H1 (cell line): ENCODE measurements at regions not wholly inside any gene's neighbourhood (a gene's known extent, or its start where the extent isn't known, plus 50 kb on each side); places are given as distances from the start of the nearest gene placed in this dataset.
"Not testable (repeated sequence)": the region's sequence is repeated elsewhere in the genome, so short reads cannot be mapped to it uniquely, and the experiment has no call there.

Experiments used
- ASH2L ChIP-seq: fragments of 200-600, 300-600 bp; sonication (generic); IDR thresholded peaks from one replicate; pipeline ENCODE4 v1.7.1; 2017; ENCODE audit warnings: low read length
- BRCA1 ChIP-seq: IDR thresholded peaks from 2 replicates; pipeline ENCODE4 v1.6.1; 2012; ENCODE audit warnings: low read depth, low read length, improper control_type of control experiment
- CTCF ChIP-seq, 3 experiments: IDR thresholded peaks; 1 replicate in 2 of 3; 2 replicates in 1 of 3; pipeline versions ENCODE4 v1.5.1 to v1.6.1; 2011; ENCODE audit warnings: low read length in 3 of 3, mild to moderate bottlenecking in 3 of 3, inconsistent platforms in 2 of 3, low read depth in 1 of 3, moderate library complexity in 1 of 3; ENCODE audit not compliant: insufficient read depth in 1 of 3; ENCODE audit errors: control extremely low read depth in 1 of 3
- EP300 ChIP-seq, 2 experiments: IDR thresholded peaks; 1 replicate in 1 of 2; 2 replicates in 1 of 2; pipeline ENCODE4 v1.6.1; 2011 to 2012; ENCODE audit warnings: low read depth in 2 of 2, low read length in 2 of 2, mild to moderate bottlenecking in 2 of 2, borderline replicate concordance in 1 of 2, inconsistent platforms in 1 of 2, moderate library complexity in 1 of 2
- EZH2 ChIP-seq: fragments of 200-600 bp; sonication (generic); IDR thresholded peaks from 2 replicates; pipeline ENCODE4 v1.7.1; 2012; ENCODE audit warnings: low read depth, mild to moderate bottlenecking, moderate library complexity, low read length, inconsistent platforms; ENCODE audit not compliant: severe bottlenecking
- GABPA ChIP-seq: IDR thresholded peaks from 2 replicates; pipeline ENCODE4 v1.6.1; 2011; ENCODE audit warnings: mild to moderate bottlenecking, low read length, moderate library complexity, borderline replicate concordance; ENCODE audit not compliant: insufficient read depth
- MAFK ChIP-seq: IDR thresholded peaks from 2 replicates; pipeline ENCODE4 v1.6.1; 2012; ENCODE audit warnings: low read depth, mild to moderate bottlenecking, improper control_type of control experiment, low read length
- POLR2AphosphoS5 ChIP-seq: IDR thresholded peaks from 2 replicates; pipeline ENCODE4 v1.6.1; 2011; ENCODE audit warnings: low read depth, low read length
- SIN3A ChIP-seq, 2 experiments: IDR thresholded peaks in 1 of 2; conservative IDR thresholded peaks in 1 of 2; 2 replicates each; pipeline ENCODE4 v1.6.1; 2011 to 2012; ENCODE audit warnings: low read length in 2 of 2, improper control_type of control experiment in 1 of 2, low read depth in 1 of 2, mild to moderate bottlenecking in 1 of 2
- SRF ChIP-seq: IDR thresholded peaks from 2 replicates; pipeline ENCODE4 v1.6.1; 2011; ENCODE audit warnings: mild to moderate bottlenecking, low read depth, low read length, moderate library complexity

- not testable (repeated sequence) for TF ChIP-seq GABPA; EZH2; POLR2AphosphoS5; CTCF (IDR thresholded peaks at IDR 0.05; ENCODE audit: control extremely low read depth in 1 of 3, insufficient read depth in 1 of 3, low read depth in 1 of 3, low read length in 3 of 3); EP300 (IDR thresholded peaks at IDR 0.05; ENCODE audit: borderline replicate concordance in 1 of 2, low read depth in 2 of 2, low read length in 2 of 2); SIN3A (conservative IDR thresholded peaks at IDR 0.05 in 1 of 2, IDR thresholded peaks at IDR 0.05 in 1 of 2; ENCODE audit: low read depth in 1 of 2, low read length in 2 of 2); ASH2L; MAFK; SRF; BRCA1
Measured at GRCh38 chr7:76862241-76862640, 169.9 kb downstream of the SPDYE17 start.
